ENCODE measurements at regions not wholly inside any gene's neighbourhood (a gene's known extent, or its start where the extent isn't known, plus 50 kb on each side); places are given as distances from the start of the nearest gene placed in this dataset.
"Not testable (repeated sequence)": the region's sequence is repeated elsewhere in the genome, so short reads cannot be mapped to it uniquely, and the experiment has no call there.

DNA sequence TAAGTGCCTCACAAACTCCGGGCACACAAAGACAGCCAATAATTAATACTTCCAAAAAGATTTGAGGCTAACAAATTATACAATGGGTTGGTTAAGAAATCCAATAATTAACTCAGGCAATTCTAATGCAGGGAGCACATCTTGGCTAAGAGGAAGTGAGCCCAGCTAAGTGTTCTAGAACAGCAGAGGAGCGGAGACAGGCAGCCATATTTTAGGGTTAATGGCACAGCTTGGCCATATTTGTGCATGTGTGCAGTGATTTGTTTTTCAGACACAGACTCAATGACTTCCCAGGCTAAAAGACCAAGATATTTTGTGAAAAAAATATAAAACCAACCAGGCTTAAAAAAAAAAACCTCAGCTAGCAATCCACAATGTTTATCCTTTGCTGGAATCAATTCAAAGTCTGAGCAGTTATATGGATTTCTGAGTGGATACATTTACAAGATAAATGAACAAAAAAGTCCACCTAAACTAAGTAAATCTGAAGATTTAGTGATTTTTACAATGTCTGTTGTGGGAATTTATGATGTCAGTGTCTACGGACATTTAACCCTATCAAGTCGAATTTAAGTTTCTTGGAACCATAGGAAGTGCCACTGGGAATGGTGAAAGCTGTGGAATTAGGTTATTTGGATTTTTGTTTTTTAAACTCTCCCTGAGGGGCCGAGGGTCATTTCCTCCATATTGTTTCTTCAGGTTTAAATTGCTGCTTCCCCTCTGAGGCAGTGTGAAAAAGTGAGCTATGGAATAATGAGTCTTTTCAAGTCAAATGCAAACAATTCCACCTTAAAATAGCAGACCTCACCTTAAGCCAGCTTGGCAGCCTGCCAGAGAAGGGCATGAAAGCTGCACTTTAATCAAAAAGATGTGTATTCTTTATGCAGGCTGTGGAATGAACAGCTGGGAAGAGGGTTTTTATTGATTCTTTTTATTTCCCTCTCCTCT, 413.7 kb upstream of the TBL1XR1 start:
- no peak for DNase-seq

DNA sequence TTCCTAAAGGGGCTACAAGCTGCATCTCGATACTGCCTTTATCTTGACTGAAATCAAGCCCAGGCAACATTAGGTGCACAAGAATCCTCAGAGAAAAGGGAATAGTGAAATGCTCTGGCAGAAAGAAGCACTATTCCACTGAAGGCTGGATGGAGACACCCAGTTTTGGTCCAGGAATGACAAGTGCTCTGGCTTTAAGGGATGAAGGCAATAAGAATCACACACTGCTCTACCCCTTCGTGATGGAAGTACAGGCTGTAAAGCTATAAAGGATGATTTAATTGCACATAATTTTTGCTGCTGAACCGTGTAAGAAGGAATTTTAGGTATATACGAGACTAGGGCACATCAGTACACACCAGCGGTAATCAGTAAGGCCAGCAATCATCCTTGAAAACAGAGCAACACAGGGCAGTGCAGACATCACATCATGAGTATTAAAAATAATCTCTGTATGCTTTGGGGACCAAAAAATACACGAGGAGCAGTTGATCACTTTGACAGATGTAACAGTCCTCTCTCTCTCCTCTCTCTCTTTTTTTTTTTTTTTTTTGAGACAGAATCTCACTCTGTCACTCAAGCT, 414.6 kb upstream of the TBL1XR1 start:
- no peak for DNase-seq

- no peak for DNase-seq
Observed at GRCh38 chr3:177613901-177614300, 416.6 kb upstream of the TBL1XR1 start.

GRCh38 chr3:177615015-177615414, 417.7 kb upstream of the TBL1XR1 start:
- no peak for DNase-seq

DNA sequence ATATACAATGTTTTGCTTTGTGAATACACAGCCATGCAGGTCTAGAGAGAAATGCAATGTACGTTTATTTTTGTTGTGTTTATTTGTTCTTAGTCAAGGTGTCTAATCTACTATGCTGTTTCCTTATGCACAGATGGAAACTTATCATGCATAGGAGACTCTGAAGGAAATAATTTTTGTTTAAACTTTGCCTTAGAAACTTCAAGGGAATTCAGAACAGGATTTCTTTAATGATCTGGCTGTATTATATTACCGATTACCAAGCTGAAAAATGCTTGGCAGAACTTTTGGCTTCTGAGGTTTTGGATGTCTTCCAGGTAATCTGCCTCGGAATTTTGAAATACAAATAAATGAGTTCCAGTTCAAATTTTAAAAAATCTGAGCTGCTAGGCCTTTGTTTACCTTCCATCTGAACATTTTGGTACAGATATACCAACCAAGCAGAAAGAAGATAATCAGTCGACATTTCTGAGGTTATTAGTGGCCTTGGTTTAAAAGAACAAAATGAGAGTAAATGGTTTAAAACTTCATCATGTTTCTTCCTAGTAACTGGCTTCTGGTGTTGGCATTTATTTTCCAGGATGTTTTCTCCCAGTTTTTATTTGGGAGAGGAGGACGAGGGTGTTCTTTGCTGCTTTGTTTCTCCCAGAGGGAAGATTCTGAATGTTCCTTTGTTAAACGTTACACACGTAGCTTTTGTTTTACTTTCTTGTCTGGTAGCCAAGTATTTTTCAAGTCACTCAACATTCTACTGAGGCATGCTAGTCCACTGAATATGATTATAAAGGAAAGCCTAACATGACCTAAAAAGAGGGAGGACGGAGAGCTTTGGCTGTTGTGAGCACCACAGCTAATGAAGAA, 421.8 kb upstream of the TBL1XR1 start:
- DNase-seq = no peak

DNA sequence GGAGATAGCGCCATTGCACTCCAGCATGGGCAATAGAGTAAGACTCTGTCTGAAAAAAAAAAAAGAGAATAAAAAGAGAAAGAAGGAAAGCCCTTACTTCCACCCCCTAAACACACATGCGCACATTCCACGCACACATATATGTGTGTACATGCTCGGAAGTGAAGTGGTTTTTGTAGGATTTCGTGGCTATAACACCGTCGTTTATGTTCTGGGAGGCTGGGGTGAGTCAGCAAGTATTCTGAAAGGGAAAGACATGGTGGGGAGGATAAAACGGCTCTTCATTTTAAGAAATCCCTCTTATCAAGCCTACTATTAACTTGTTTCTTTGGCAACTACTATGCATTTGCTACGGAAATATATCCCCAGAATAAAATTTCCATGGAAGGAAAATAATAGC, 422.8 kb upstream of the TBL1XR1 start:
- no peak for DNase-seq

- DNase-seq = no peak
Observed at GRCh38 chr3:177622520-177622919, 425.2 kb upstream of the TBL1XR1 start.

DNA sequence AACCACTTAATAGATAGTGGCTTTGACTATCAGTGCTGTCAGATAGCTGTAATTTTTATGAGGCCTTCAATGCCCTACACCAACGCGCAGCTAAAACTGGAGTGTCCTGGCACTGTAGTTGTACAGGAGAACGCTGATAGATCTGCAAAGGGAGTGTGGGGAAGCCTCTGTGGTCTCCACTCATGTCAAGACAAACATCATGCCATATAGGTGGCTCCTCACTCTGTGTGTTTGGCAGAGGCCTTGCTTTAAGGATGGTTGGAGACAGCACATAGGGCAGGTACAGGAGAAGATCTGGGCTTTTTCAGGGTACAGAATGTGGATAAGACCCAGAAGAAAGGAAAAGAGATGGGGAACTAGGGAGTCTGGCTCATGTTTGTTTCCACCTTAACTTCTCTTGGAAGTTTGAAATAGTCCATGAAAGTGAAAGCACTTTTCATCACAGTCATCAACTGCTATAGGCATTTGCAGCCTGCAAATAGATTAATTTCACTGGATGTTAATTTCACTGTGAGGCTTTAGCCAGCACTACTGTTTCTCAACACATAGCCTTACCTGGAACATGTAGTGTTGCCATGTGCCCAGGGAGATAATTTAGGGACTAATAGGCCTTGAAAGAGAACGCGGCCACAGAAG, 425.8 kb upstream of the TBL1XR1 start:
- DNase-seq = no peak

GRCh38 chr3:177624528-177625495, 427.5 kb upstream of the TBL1XR1 start:
- no peak for DNase-seq

- DNase-seq = no peak
Observed at GRCh38 chr3:177626045-177626444, 428.8 kb upstream of the TBL1XR1 start.

DNA sequence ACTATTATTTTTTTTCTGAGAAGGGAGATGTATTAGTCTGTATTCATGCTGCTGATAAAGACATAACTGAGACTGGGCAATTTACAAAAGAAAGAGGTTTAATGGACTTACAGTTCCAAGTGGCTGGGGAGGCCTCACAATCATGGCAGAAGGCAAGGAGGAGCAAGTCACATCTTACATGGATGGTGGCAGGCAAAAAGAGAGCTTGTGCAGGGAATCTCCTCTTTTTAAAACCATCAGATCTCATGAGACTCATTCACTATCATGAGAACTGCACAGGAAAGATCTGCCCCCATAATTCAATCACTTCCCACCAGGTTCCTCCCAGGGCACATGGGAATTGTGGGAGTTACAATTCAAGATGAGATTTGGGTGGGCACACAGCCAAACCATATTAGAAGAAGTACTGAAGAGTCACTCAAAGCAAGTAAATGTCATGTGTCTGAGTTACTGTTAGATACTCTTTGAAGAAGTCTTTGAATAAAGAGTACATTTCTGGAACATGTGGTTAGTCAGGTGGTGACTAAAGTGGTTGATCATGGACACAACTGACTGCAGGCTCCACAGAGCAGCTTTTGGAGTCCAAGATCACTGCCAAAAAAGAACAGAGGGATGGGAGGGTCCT, 430.9 kb upstream of the TBL1XR1 start:
- DNase-seq = not testable (repeated sequence)

GRCh38 chr3:177629276-177629675, 432.0 kb upstream of the TBL1XR1 start:
- DNase-seq = no peak

DNA sequence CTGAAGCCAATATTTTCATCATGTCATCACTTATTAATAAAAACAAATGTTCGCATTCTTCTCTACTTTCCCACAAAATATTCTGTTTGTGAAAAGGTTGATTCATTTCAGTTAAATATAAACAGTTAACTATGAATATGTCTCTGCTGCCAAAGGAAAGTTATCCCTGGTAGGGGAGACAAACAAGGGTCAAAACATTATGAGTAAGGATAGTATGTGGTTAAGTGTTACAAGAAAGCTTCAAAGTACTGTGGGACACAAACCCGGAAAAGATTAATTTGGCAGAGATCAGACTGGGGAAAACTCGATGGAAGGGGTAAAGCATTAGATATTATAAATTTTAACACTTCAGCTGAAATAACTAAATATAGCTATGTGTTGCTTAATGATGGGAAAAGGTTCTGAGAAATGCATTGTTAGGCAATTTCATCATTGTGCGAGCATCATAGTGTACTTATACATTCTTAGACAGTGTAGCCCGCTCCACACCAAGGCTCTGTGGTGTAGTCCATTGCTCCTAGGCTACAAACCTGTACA, 436.5 kb upstream of the TBL1XR1 start:
- no peak for DNase-seq

GRCh38 chr3:177635601-177636106, 438.4 kb upstream of the TBL1XR1 start:
- not testable (repeated sequence) for DNase-seq

GRCh38 chr3:177640319-177640965, 443.2 kb upstream of the TBL1XR1 start:
- no peak for DNase-seq

- DNase-seq = no peak
Observed at GRCh38 chr3:177641206-177641605, 443.9 kb upstream of the TBL1XR1 start.

- no peak for DNase-seq
Observed at GRCh38 chr3:177642042-177642803, 444.9 kb upstream of the TBL1XR1 start.

- no peak for DNase-seq
Observed at GRCh38 chr3:177642804-177643125, 445.5 kb upstream of the TBL1XR1 start.

GRCh38 chr3:177646749-177647148, 449.5 kb upstream of the TBL1XR1 start:
- no peak for DNase-seq

All from islet precursor cell (in vitro differentiated cells).